Lung microvascular endothelial cell (primary cell): ENCODE measurements at regions not wholly inside any gene's neighbourhood (a gene's known extent, or its start where the extent isn't known, plus 50 kb on each side); places are given as distances from the start of the nearest gene placed in this dataset.

Source experiments
- DNase-seq, 2 donors: peaks; one replicate each; pipeline versions ENCODE4 v3.0.0 to v3.0.0-alpha.2; 2010; ENCODE audit warnings: low read depth in 2 of 2

DNA sequence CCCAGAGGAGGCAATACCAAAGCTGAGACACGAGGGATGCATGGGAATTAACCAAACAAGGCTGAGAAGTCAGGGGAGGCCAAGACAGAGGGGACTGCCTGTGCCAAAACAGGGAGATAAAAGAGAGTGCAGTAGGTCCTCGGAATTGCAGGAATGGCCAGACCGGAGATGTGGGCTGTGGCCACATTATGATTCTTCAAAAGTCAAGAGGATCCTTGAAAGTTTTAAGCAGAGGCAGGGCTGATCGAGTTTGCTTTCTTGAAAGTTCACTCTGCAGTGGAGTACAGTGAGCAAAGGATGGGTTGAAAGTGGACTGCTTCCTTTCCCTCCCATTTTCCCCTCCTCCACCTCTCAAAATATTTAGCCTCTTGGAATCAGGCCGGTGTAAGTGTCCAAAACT lies 73.9 kb upstream of the ADAMTS9 start:
- DNase-seq = no peak

DNA sequence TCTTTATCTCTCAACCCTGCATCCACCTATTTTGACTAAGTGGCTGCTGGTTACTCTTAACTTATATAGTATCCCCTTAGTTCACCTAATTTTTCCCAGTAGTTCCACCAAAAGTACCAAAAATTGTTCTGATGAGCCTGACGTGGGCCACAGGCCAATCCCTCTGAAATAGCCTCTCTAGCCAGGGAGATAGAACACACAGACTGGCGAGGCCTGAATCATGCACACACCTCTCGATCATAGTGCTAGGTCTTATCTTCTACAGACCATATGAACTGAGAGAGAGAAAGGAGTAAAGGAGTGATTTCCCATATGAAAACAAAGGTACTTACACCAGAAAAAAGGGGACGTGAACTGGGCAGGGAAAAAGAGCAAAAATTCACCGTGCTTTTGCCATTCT lies 72.5 kb upstream of the ADAMTS9 start:
- DNase-seq = no peak

- peak in 1 of 2 donors; percentile 28 for DNase-seq
Measured at GRCh38 chr3:64759811-64760210, 72.0 kb upstream of the ADAMTS9 start.

- DNase-seq = no peak
Measured at GRCh38 chr3:64756398-64756986, 68.7 kb upstream of the ADAMTS9 start.

GRCh38 chr3:64748244-64748904 lies 60.6 kb upstream of the ADAMTS9 start:
- peak in 1 of 2 donors; percentile 5 for DNase-seq

DNA sequence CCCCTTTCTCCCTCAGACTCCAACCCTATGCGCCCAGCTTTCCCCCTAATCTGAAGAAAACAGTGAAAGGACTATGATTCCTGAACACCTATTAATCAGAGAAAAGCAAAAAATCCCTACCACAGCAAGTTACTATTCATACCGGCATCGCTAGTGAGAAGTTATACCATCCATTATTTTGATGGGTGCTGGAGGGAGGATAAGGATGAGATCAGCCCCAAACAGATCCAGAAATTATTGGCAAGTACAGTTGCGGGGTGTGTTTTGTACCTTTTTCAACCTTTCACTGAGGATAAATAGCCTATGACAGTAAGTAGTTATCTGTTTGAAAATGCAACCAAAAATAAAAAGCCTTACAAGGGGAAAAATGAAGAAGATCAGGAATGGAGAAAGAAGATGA lies 59.9 kb upstream of the ADAMTS9 start:
- DNase-seq = no peak

DNA sequence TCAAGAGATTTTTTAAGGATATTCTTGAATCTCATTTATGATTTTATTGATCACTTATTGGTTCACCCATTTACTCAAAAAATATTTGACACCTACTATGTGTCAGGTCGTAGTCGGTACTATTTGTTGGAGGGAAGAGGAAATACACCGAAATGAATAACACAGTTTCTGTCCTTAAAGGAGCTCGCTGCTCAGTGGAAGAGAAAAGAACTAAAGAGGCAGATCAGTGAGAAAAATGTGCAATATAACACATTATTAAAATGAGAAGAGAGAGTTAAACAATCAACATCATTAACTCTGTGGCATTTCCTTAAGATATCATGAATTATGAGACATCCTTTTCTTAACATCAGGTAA lies 56.1 kb upstream of the ADAMTS9 start:
- no peak for DNase-seq

GRCh38 chr3:64743156-64743886 lies 55.5 kb upstream of the ADAMTS9 start:
- peak in 1 of 2 donors; percentile 44 for DNase-seq

DNA sequence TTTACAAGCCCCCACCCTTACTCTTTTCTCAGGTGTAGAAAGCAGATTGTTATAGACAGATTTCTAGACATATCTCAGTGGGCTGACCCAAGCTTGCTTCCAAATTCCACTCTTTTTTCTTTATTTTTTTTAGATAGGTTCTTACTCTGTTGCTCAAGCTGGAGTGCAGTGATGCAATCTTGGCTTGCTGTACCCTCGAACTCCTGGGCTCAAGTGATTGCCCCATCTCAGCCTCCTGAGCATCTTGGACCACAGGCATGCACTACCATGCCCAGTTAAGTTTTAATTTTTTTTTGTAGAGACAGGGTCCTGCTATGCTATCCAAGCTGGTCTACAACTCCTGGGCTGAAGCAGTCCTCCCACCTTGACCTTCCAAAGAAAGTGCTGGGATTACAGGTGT lies 53.5 kb upstream of the ADAMTS9 start:
- no peak for DNase-seq

DNA sequence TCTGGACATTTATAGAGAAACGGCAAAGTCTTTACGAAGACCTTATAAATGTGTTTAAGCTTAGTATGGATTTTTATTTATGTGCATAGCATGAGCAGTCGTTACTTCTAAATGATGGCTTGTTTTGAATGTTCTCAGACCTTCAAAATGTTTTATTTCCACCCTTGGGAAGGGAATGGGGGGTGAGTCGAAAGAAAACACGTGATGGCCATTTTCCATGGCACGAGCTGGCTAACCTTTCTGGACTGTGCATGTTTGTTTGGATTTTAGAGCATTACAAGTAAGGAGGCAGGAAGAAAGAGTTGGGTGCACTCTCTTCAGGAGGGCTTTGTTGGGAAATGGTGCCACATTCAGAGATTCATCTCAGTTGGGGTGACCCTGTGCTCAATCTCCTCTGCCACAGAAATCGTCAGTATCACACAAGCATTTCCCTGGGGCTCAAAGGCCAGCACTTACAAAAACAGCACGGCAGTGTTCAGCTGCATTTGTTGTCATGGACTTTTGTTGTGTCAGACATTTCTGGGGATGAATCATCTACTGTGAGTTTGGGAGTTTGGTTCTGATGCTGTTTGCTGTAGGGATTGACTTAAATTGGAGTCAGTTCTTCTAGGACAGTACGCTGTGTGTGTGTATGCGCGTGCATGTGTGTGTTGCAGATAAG lies 52.3 kb upstream of the ADAMTS9 start:
- DNase-seq = peak; percentile 43 to 57
